Breast epithelium (tissue), 3 donors: ENCODE measurements at regions not wholly inside any gene's neighbourhood (a gene's known extent, or its start where the extent isn't known, plus 50 kb on each side); places are given as distances from the start of the nearest gene placed in this dataset.

Experiments used
- POLR2A ChIP-seq: fragments of 450-650 bp; IDR thresholded peaks from one replicate; pipeline ENCODE4 v1.6.1; 2016; ENCODE audit warnings: antibody characterized with exemption, mild to moderate bottlenecking, moderate library complexity
- TF ChIP-seq, protein P1 (sequence below), 3 donors: fragments of 450-650 bp; IDR thresholded peaks; one replicate each; pipeline ENCODE4 v1.5.1; 2016 to 2017; ENCODE audit warnings: antibody characterized with exemption in 3 of 3, mild to moderate bottlenecking in 3 of 3, moderate library complexity in 3 of 3

DNA sequence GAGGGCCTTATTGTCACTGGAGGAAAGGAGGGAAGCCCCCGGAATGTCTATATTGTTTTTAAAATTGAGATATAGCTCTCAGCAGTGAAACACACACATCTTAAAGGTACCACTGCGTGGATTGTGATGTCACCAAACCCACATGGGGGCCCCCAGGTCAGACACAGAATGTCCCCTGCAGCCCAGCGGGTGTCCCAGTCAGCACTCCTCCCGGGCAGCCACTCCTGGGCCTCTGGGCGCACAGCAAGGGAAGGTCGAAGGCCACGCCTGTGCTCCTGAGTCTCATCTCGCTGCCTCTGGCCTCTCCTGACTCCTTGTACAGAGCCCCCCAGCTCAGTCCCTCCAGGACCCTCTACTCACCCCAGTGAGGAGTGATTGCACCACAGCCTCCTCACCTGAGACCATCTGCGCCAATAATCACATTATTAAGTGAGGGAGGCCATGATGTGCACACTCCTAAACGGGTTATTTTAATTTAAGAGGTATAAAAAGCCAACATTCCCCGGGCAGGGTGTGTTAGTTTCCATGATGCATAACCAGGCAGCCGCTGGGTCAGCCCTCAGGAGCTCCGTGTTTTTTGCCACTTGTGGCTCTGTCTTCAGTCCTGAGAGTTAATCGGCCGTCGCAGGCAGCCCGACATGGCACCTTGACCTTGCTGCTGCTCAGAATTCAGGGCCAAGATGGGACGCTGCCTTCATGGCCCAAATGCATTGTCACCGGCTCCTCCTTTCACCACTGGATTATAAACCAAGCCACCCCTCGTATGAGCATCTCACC, 1089.3 kb downstream of the BRD1 start:
- no peak for TF ChIP-seq POLR2A
- TF ChIP-seq, protein P1, sequence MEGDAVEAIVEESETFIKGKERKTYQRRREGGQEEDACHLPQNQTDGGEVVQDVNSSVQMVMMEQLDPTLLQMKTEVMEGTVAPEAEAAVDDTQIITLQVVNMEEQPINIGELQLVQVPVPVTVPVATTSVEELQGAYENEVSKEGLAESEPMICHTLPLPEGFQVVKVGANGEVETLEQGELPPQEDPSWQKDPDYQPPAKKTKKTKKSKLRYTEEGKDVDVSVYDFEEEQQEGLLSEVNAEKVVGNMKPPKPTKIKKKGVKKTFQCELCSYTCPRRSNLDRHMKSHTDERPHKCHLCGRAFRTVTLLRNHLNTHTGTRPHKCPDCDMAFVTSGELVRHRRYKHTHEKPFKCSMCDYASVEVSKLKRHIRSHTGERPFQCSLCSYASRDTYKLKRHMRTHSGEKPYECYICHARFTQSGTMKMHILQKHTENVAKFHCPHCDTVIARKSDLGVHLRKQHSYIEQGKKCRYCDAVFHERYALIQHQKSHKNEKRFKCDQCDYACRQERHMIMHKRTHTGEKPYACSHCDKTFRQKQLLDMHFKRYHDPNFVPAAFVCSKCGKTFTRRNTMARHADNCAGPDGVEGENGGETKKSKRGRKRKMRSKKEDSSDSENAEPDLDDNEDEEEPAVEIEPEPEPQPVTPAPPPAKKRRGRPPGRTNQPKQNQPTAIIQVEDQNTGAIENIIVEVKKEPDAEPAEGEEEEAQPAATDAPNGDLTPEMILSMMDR (IDR thresholded peaks at IDR 0.05): no peak
